Esophagus muscularis mucosa (tissue), 3 donors: ENCODE measurements at regions not wholly inside any gene's neighbourhood (a gene's known extent, or its start where the extent isn't known, plus 50 kb on each side); places are given as distances from the start of the nearest gene placed in this dataset.

Experiments
- CTCF ChIP-seq, 3 experiments: fragments of 200-600 bp in 2 of 3; fragments of 450-650 bp in 1 of 3; sonication (generic) in 2 of 3; IDR thresholded peaks; one replicate each; pipeline ENCODE4 v1.5.1; 2017 to 2019; ENCODE audit warnings: antibody characterized with exemption in 3 of 3, mild to moderate bottlenecking in 2 of 3, moderate library complexity in 1 of 3
- POLR2A ChIP-seq: fragments of 450-650 bp; IDR thresholded peaks from one replicate; pipeline ENCODE4 v1.6.1; 2017; ENCODE audit warnings: antibody characterized with exemption, moderate library complexity, mild to moderate bottlenecking, low read depth
- POLR2AphosphoS5 ChIP-seq, 2 donors: sonication (generic); formaldehyde crosslinking; IDR thresholded peaks; one replicate each; pipeline ENCODE4 v1.6.1; 2017; ENCODE audit warnings: antibody characterized with exemption in 2 of 2

- TF ChIP-seq CTCF (IDR thresholded peaks at IDR 0.05) (no peak), POLR2A (no peak), POLR2AphosphoS5 (IDR thresholded peaks at IDR 0.05) (no peak)
Measured at GRCh38 chr4:124610211-124610610, 102.3 kb downstream of the ANKRD50 start.
